Suprapubic skin (tissue), 3 donors: ENCODE measurements at regions not wholly inside any gene's neighbourhood (a gene's known extent, or its start where the extent isn't known, plus 50 kb on each side); places are given as distances from the start of the nearest gene placed in this dataset.

Source experiments
- CTCF ChIP-seq, 2 donors: fragments of 200-600 bp in 1 of 2; fragments of 450-650 bp in 1 of 2; sonication (generic) in 1 of 2; IDR thresholded peaks; one replicate each; pipeline ENCODE4 v1.5.1; 2016 to 2019; ENCODE audit warnings: antibody characterized with exemption in 2 of 2, mild to moderate bottlenecking in 1 of 2, moderate library complexity in 1 of 2
- POLR2A ChIP-seq, 2 donors: fragments of 450-650 bp; IDR thresholded peaks; one replicate each; pipeline ENCODE4 v1.6.1; 2017; ENCODE audit warnings: antibody characterized with exemption in 2 of 2, mild to moderate bottlenecking in 2 of 2, moderate library complexity in 2 of 2

- TF ChIP-seq CTCF (IDR thresholded peaks at IDR 0.05) (no peak), POLR2A (IDR thresholded peaks at IDR 0.05) (no peak)
These were observed 867.5 kb upstream of the TMEM132C start for GRCh38 chr12:127399451-127399850.
